ENCODE measurements at regions not wholly inside any gene's neighbourhood (a gene's known extent, or its start where the extent isn't known, plus 50 kb on each side); places are given as distances from the start of the nearest gene placed in this dataset.
A peak's percentile ranks its signal among the peaks of the same experiment; 100 is the strongest.

GRCh38 chr16:85461022-85461813, 151.9 kb upstream of the GSE1 start:
- no peak for DNase-seq (ENCODE audit: low spot score in 2 of 2)
- Histone ChIP-seq H3K4me3 (peak overlapping the region; percentile 41), H3K27ac (no peak overlapping the region), H3K27me3 (peaks cover 3% of the 10 kb centered on the region), H3K36me3 (no peaks in the 10 kb centered on the region), H3K9me3 (no peaks in the 10 kb centered on the region), H3K4me1 (peaks cover 62% of the 10 kb centered on the region)
- TF ChIP-seq POLR2A (IDR thresholded peaks at IDR 0.05) (no peak), POLR2AphosphoS5 (IDR thresholded peaks at IDR 0.05) (no peak), EP300 (IDR thresholded peaks at IDR 0.05) (no peak)
- TF ChIP-seq, protein P1, sequence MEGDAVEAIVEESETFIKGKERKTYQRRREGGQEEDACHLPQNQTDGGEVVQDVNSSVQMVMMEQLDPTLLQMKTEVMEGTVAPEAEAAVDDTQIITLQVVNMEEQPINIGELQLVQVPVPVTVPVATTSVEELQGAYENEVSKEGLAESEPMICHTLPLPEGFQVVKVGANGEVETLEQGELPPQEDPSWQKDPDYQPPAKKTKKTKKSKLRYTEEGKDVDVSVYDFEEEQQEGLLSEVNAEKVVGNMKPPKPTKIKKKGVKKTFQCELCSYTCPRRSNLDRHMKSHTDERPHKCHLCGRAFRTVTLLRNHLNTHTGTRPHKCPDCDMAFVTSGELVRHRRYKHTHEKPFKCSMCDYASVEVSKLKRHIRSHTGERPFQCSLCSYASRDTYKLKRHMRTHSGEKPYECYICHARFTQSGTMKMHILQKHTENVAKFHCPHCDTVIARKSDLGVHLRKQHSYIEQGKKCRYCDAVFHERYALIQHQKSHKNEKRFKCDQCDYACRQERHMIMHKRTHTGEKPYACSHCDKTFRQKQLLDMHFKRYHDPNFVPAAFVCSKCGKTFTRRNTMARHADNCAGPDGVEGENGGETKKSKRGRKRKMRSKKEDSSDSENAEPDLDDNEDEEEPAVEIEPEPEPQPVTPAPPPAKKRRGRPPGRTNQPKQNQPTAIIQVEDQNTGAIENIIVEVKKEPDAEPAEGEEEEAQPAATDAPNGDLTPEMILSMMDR (IDR thresholded peaks at IDR 0.05): no peak
- WGBS: 64% methylated on average over 12 of the region's 14 CpGs

DNA sequence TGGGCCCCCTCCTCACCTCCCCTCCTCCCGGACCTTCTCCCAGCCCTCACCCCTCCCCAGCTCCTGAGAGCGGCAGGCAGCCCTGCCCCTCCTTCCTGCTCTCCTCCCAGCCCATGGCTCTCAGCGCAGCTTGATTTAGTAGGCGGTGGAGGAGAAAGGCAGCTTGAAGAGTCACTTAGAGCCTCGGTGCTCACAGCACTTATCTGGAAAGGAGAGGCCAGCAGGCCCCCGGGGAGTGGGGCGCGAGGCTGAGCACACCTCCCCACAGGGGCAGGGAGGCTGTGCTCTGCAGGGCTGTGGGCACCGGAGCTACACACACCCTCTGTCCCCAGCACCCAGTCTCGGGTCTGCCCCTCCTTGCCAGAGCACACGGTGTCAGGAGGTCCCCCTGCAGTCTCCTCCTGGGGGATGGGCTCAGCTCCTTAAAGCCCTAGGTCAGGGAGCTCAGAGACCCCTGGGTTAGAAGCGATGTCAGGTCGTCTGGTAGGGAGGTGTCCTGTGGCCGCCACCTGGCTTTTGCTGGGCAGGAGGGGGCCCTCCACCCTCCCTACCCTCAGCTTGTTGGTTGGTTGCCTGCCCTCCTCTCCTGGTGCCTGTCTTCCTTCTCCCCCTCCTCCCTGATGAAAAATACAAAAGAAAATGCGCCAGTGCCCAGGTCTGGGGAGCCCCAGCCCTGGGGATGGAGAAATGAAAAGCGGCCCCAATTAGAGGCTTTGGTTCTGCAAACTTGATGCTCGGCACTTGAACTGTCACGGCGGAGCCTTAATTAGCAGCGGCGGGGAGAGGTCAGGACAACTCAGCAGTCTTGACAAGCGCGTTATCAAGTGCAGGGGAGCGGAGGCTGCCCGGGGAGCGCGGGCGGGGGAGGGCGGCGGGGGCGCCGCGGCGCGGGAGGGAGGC, 151.1 kb upstream of the GSE1 start:
- Histone ChIP-seq H3K36me3 (no peaks in the 10 kb centered on the region), H3K27ac (no peak overlapping the region), H3K4me3 (peak overlapping the region; percentile 41), H3K9me3 (no peaks in the 10 kb centered on the region), H3K27me3 (peaks cover 3% of the 10 kb centered on the region), H3K4me1 (peaks cover 64% of the 10 kb centered on the region)
- TF ChIP-seq POLR2A (IDR thresholded peaks at IDR 0.05) (no peak), EP300 (IDR thresholded peaks at IDR 0.05) (no peak), POLR2AphosphoS5 (IDR thresholded peaks at IDR 0.05) (no peak)
- TF ChIP-seq, protein P1 (IDR thresholded peaks at IDR 0.05): no peak
- DNase-seq (ENCODE audit: low spot score in 2 of 2): no peak
- WGBS: 4% methylated on average over 15 of the region's 35 CpGs

- Histone ChIP-seq H3K27ac (no peak overlapping the region), H3K9me3 (no peaks in the 10 kb centered on the region), H3K4me1 (peaks cover 61% of the 10 kb centered on the region), H3K27me3 (peaks cover 3% of the 10 kb centered on the region), H3K36me3 (no peaks in the 10 kb centered on the region), H3K4me3 (peak overlapping the region; percentile 41)
- no peak for DNase-seq (ENCODE audit: low spot score in 2 of 2)
- TF ChIP-seq EP300 (IDR thresholded peaks at IDR 0.05): no peak
- no peak for TF ChIP-seq POLR2A (IDR thresholded peaks at IDR 0.05)
- TF ChIP-seq, protein P1 (IDR thresholded peaks at IDR 0.05): no peak
- no peak for TF ChIP-seq POLR2AphosphoS5 (IDR thresholded peaks at IDR 0.05)
- 32% methylated on average over 9 of the region's 80 CpGs for WGBS
These were observed 150.2 kb upstream of the GSE1 start for GRCh38 chr16:85462714-85463611.

DNA sequence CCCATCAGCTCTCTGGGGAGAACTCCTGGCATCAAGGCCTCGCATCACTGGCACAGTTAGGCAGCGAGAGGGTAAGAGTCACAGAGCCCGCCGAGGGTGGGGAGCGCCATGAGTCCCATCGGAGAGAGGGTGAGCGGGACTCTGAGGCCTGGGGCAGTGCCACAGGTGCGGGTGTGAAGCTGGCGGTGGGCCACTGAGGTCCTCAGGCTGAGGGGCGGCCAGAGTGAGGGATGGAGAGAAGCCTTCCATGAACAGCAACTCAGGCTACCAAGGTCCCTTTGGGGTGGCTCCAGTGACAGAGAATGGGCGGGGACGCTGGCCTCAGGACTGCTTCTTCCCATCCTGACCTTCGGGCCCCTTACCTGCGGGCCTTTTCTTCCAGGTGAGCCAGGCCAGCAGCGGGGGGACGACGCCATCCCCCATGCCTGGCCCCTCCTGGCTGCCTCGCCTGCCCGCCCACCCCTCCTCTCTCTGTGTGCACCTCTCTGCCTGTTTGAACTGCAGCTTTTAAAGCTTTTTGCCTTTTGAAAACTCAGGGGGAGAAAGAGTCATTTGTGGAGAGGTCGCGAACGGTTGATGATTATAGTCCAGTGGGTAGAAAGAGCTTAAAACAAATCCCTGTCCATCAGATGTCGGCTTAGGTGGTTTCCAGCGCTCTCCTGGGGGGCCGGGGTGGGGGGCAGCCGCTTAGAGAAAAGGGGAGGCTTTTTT, 149.3 kb upstream of the GSE1 start:
- Histone ChIP-seq H3K36me3 (no peaks in the 10 kb centered on the region), H3K4me3 (no peak overlapping the region), H3K27ac (no peak overlapping the region), H3K27me3 (peaks cover 3% of the 10 kb centered on the region), H3K4me1 (peaks cover 52% of the 10 kb centered on the region), H3K9me3 (no peaks in the 10 kb centered on the region)
- WGBS: 82% methylated on average over 18 of the region's 26 CpGs
- TF ChIP-seq, protein P1 (IDR thresholded peaks at IDR 0.05): no peak
- no peak for TF ChIP-seq POLR2A (IDR thresholded peaks at IDR 0.05)
- no peak for DNase-seq (ENCODE audit: low spot score in 2 of 2)
